HG03064 (cell line): ENCODE measurements at regions not wholly inside any gene's neighbourhood (a gene's known extent, or its start where the extent isn't known, plus 50 kb on each side); places are given as distances from the start of the nearest gene placed in this dataset.
"Not testable (repeated sequence)": the region's sequence is repeated elsewhere in the genome, so short reads cannot be mapped to it uniquely, and the experiment has no call there.

ENCODE experiments used
- ATAC-seq: cut with Tn5 transposase; IDR thresholded peaks from one replicate; pipeline ENCODE4 v1.9.1; 2021; ENCODE audit warnings: low read depth; ENCODE audit not compliant: unreplicated experiment

GRCh38 chr6:150681578-150682395 lies 82.1 kb downstream of the PLEKHG1 start:
- no peak for ATAC-seq

DNA sequence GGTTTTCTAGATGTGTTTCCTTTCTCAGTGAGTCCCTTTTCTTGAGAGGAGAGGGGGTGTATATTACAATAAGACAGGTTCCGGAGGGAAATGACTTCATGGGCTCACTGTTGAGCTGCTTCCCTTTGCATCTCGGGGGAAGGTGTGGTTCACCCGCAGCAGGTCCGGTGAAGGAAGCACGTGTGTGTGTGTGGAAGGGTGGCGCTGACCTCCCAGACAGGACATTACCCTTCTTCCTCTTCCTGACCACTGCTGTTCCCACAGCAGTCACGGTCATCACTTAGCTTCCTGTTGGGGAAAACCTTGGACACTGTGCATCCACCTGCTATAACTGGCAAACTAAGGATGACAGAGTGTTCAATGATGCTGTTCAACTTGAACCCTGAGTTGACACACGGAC lies 83.6 kb downstream of the PLEKHG1 start:
- no peak for ATAC-seq

- ATAC-seq, result no peak
Observed at GRCh38 chr6:150684161-150684560, 84.5 kb downstream of the PLEKHG1 start.

DNA sequence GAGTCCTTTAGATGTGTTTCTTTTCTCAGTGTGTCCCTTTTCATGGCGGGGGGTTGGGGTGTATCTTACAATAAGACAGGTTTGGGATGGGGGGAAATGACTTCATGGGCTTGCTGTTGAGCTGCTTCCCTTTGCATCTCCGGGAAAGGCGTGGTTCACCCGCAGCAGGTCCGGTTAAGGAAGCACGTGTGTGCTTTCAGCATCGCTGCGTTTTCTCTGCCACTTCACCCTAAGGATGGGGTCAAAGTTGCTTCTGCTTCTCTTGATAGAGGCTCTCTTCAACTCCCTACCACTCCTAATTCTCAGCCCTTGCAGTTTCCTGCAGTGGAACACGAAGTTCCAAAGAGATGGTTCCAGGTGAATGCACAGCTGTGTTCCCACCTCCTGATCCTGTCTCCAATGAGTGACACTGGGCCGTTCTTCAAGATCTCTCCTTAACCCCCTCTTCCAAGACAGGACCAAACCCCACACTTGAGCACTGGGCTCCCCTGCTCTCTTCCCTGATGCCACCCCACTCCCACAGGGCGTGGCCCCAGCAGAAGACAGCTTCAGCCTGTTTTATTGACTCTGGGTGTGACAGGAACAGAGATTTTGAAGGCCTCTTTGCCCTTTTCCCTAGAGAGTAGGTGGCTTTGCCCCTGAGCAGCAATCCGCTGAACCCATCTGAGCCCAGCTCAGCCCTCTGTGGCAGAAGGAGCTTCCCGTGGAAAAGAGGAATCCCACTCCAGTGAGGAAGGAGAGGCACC lies 85.2 kb downstream of the PLEKHG1 start:
- ATAC-seq, result no peak

GRCh38 chr6:150685860-150686259 lies 86.2 kb downstream of the PLEKHG1 start:
- no peak for ATAC-seq

DNA sequence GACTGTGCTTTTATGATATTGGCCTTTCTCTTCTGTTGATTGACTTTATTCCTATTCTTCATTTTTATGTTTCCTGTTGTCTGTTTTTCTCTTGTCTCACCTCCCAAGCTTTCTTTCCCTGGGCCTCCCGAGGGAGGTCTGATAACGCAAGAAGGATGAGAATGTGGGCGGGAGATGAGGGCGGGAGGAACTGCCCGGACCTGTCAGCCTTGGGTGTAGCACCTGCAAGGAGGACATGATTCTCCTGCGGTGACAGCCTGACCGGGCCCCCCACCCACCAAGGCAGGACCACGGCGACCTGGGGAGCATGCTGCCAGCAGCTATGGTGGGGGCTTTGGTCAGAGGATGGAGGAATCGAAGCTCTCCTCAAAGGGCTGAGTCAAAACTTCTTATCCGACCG lies 86.9 kb downstream of the PLEKHG1 start:
- ATAC-seq, result no peak

DNA sequence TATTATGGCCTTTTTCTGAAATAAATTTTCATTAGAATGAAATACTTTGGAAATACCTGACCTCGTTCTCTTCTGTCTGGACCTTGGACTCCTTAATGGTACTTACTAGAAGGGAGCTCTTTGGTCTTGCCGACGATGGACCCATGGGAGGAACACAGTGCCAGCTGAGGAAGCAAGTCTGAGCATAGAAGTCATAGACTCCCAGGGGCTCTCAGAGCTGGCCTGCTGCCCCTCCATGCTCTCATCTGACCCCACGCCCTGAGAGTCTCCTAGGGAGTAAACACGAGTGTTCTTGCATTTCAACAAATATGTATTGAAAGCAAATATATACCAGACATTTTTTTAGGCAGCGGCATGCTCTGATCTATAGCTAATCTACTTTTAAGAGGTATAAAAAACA lies 87.8 kb downstream of the PLEKHG1 start:
- no peak for ATAC-seq

DNA sequence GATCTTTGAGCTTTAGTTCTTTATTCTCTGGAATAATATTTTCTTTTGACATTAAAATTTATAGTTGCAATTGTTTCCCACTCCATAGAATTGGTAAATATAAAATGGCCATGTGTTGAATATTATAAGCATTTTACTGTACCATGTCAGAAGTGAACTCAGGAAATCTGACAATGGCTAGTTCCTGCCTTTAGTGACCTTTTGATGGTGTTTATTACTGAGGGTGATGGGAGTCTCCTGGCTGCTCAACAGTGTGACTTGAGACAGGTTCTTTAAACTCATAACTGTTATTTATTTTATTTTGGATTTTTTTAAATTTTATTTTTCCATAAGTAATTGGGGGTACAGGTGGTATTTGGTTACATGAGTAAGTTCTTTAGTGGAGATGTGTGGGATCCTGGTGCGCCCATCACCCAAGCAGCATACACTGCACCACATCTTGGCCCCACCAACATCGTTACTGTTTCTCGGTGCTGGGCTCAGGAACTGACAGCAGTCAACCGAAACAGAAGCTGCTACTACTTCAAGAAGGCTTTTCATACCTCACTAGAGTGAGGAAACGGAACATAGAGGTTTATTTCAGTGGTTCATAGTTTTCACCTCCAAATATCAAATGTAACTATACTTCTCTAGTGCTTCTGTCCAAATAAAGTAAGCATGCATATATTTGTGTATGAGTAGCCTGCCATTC lies 90.4 kb downstream of the PLEKHG1 start:
- ATAC-seq, result peak; percentile 44

DNA sequence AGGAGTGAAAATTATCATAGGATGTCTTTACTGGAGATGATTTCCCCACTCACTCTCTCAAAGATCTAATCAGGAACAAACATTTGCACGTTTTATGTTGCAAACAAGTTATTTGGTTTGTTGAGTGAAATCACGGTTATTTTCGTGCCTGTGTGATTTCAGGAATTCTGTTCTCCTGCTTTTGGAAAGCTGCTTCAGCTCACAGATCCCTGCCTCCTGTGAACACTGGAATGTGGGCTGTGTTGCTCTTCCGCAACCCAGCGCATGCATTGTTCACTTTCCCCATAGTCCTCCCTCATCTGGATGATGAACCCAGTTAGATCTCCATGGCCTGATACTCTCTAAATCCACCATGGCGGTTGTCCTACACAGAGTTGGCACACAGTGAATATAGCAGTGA lies 91.0 kb downstream of the PLEKHG1 start:
- no peak for ATAC-seq

DNA sequence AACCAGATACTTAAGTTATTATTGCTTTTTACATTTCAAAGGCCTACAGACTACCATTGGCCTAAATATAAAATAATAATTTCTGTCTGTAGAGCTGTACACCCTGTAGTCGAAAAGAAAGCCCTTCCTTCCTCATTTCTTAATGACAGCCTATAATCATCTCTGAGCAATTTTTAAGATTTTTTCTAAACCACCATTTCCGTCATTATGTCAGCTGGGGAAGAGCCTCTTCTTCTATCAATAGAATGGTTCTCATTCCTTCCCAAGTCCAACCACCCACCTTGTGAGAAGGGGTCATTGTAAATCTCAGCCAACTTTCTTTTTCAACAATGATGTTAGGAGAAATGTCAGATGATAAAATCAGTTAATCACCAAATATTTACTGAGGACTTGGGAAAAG lies 91.8 kb downstream of the PLEKHG1 start:
- ATAC-seq, result no peak

DNA sequence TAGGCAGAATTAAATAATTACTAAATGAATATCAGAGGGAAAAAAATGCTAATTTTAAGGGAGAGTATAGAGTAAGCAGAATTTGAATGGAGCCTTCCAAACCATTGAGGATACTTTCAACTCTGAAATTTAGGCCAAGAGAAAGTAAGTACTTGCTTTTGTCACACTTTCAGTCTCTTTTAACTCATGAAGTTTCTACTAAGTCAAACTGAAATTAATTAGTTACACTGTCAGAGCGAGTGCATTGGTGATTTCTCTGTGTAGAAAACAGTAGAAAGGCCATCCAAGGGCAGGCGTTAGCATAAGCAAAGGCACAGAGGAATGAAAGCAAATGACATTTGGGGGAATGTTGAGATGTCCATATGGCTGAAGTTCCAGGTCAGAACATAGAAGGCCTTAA lies 92.9 kb downstream of the PLEKHG1 start:
- ATAC-seq, result peak; percentile 58

DNA sequence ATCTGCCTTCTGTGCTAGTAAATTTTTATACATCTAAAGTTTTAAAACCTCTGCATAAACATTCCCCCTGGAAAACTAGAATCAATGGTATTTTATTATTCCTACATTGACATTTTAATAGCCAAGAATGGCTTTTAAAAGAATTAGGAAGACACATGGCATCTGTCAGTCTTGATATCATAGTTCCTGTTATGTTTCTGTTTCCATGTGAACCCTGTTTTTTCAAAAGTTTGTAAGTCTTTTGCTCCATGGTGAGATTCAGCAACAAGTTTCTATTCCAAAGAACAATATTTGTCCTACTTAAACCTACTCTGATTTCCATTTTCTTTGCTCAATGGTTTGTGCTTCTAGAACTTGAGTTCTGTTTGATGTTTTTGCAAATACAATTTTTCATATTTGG lies 95.2 kb downstream of the PLEKHG1 start:
- no peak for ATAC-seq

GRCh38 chr6:150695652-150696051 lies 96.0 kb downstream of the PLEKHG1 start:
- no peak for ATAC-seq

DNA sequence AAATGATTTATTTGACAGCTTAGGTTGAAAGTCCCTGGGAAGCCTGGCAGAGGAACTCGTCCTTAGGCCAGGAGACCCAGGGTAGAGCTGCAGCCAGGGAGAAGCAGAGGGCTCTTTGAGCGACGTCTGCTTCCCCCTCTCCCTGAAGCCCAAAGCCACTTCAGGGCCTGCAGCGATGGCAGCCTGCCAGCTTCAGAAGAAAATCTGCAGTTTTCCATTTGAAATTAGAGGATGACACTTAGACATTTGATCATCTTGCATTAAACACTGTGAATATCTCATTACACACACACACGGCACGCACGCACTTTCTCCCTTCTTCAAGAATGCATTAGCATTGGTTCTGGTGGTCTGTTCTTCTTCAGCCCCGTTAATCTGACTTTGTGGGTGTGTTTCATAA lies 96.5 kb downstream of the PLEKHG1 start:
- no peak for ATAC-seq

GRCh38 chr6:150696918-150697317 lies 97.2 kb downstream of the PLEKHG1 start:
- not testable (repeated sequence) for ATAC-seq

DNA sequence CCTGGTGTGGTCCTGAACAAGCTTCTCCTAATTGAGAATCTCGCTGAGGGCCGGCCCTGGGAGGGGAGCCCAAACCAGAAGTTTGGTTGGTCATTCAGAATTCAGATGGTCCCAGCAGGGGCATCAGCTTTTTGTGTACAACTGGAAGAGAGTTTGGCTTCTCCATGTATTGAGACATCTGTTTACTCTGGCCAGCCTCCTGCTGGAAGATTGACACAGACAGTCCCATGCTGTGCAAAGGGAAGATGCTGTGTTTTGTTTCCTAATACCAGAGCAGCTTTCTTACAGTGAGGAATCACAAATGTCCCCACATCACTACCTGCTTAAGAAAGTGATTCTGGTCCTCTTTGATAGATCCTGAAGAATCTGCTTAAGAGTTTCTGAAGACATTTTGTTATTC lies 97.8 kb downstream of the PLEKHG1 start:
- no peak for ATAC-seq

GRCh38 chr6:150698391-150698790 lies 98.7 kb downstream of the PLEKHG1 start:
- ATAC-seq, result no peak

- ATAC-seq, result no peak
Observed at GRCh38 chr6:150702675-150703074, 103.0 kb downstream of the PLEKHG1 start.

- ATAC-seq, result no peak
Observed at GRCh38 chr6:150704447-150705192, 104.9 kb downstream of the PLEKHG1 start.

GRCh38 chr6:150705392-150705791 lies 105.7 kb downstream of the PLEKHG1 start:
- ATAC-seq, result no peak

GRCh38 chr6:150710236-150710635 lies 110.6 kb downstream of the PLEKHG1 start:
- no peak for ATAC-seq
